HG02943 (cell line): ENCODE measurements at regions not wholly inside any gene's neighbourhood (a gene's known extent, or its start where the extent isn't known, plus 50 kb on each side); places are given as distances from the start of the nearest gene placed in this dataset.

Source experiments
- ATAC-seq: cut with Tn5 transposase; IDR thresholded peaks from one replicate; pipeline ENCODE4 v1.9.1; 2021; ENCODE audit warnings: mild to moderate bottlenecking, low read depth, moderate library complexity; ENCODE audit not compliant: unreplicated experiment

DNA sequence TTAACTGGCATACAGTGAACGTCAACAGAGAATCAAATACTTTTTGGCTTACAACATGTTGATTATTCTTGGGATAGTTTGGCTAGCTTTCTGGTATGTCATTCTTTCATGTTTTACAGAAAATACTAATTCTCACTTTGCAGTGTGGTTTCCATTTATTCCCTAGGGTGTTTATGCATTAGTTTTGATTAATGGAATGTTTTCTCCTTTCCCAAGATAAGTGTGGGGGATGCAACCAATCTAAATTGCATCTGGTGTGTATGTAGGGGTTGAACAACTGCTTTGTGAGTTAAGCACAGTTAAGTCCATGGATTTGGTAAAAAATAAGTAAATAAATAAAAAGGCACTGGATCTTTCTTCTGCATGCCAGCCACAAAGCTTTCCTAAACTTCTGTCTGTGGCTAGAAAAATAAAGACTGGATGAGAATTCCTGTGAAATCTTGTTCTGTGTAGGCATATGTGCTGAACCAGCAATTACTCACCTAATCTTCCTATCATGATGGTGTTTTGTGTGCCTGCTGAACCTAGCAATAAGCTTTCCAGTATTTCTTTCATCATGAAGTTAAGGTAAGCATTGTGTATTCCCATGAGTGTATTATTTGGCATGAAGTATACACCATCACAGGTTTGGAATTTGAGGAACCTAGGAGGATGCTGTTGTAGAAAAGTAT, 50.6 kb upstream of the TENM3 start:
- ATAC-seq: no peak

DNA sequence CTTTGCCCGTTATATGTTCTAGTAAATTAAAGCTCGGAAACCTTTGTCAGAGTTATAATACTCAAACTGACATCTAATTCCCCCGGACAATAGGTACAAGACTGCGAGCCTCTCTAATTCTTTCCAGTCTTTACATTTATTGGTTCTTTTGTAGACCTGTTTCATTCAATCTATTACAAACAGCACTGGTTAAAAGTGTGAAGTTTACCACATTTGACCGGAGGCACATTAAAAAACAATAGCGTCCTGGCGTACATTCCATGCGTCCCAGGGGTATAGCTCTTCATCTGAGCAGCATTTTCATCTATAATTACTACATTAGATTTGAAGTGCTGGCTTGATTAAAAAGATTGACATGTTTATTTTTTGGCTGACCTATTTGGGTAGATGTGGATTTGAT, 49.9 kb upstream of the TENM3 start:
- ATAC-seq: no peak
